Adrenal gland (tissue), 5 donors: ENCODE measurements at regions not wholly inside any gene's neighbourhood (a gene's known extent, or its start where the extent isn't known, plus 50 kb on each side); places are given as distances from the start of the nearest gene placed in this dataset.

ENCODE experiments used
- POLR2A ChIP-seq, 2 donors: fragments of 450-650 bp; IDR thresholded peaks; one replicate each; pipeline ENCODE4 v1.6.1; 2017; ENCODE audit warnings: antibody characterized with exemption in 2 of 2, mild to moderate bottlenecking in 2 of 2, moderate library complexity in 1 of 2
- TF ChIP-seq, protein P1 (sequence below), 6 experiments: fragments of 450-650 bp in 4 of 6; fragments of 200-600 bp in 2 of 6; sonication (generic) in 1 of 6; IDR thresholded peaks; 1 replicate in 5 of 6; 2 replicates in 1 of 6; pipeline versions ENCODE4 v1.5.1 to v1.8.0; 2016 to 2021; ENCODE audit warnings: antibody characterized with exemption in 6 of 6, mild to moderate bottlenecking in 2 of 6, moderate library complexity in 1 of 6
- donor health status: DM: no; HTN: no; CAD: no.

- TF ChIP-seq, protein P1, sequence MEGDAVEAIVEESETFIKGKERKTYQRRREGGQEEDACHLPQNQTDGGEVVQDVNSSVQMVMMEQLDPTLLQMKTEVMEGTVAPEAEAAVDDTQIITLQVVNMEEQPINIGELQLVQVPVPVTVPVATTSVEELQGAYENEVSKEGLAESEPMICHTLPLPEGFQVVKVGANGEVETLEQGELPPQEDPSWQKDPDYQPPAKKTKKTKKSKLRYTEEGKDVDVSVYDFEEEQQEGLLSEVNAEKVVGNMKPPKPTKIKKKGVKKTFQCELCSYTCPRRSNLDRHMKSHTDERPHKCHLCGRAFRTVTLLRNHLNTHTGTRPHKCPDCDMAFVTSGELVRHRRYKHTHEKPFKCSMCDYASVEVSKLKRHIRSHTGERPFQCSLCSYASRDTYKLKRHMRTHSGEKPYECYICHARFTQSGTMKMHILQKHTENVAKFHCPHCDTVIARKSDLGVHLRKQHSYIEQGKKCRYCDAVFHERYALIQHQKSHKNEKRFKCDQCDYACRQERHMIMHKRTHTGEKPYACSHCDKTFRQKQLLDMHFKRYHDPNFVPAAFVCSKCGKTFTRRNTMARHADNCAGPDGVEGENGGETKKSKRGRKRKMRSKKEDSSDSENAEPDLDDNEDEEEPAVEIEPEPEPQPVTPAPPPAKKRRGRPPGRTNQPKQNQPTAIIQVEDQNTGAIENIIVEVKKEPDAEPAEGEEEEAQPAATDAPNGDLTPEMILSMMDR (IDR thresholded peaks at IDR 0.05), result no peak
- no peak for TF ChIP-seq POLR2A (IDR thresholded peaks at IDR 0.05)
These were observed 81.7 kb upstream of the TMPRSS2 start for GRCh38 chr21:41589620-41590175.
